HG02981 (cell line): ENCODE measurements at regions not wholly inside any gene's neighbourhood (a gene's known extent, or its start where the extent isn't known, plus 50 kb on each side); places are given as distances from the start of the nearest gene placed in this dataset.

Experiments used
- ATAC-seq: cut with Tn5 transposase; IDR thresholded peaks from one replicate; pipeline ENCODE4 v1.9.1; 2021; ENCODE audit warnings: mild to moderate bottlenecking, moderate library complexity; ENCODE audit not compliant: unreplicated experiment

DNA sequence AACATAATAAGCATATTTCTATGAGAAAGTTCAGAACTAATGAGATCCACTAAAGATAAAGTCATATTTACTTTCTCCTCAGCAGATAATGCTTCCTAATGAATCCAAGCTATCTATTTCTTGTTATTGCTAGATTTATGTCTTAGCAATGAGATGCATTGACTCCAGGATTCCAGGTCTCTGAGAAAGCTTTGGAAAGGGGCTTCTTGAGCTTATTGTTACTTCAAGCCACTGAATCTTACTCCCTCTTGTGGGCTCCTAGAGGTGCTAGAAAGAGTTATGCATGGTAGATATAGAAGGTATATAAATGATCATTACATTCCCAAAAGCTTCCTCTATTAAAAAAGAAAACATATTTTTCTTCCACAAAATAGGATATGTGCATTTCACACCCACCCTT, 246.4 kb upstream of the ADAMTS5 start:
- no peak for ATAC-seq

DNA sequence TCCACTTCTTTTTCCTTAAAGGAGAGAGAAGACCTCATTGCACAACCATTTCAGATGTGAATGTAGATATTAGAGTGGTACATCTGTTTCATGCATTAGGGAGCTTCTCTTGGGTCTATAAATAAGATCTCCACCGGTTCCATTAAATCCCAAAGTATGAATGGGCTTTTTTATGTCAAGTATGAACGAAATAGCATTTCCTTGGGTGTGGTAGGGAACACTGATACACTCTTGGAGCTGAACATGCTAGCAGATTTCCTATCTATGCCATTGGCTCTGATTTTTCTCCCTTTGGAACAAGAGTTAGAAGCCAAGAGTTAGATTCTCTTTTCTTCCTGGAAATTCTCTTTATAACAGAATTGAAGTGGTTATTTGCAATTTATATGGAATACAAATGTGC, 245.6 kb upstream of the ADAMTS5 start:
- no peak for ATAC-seq

DNA sequence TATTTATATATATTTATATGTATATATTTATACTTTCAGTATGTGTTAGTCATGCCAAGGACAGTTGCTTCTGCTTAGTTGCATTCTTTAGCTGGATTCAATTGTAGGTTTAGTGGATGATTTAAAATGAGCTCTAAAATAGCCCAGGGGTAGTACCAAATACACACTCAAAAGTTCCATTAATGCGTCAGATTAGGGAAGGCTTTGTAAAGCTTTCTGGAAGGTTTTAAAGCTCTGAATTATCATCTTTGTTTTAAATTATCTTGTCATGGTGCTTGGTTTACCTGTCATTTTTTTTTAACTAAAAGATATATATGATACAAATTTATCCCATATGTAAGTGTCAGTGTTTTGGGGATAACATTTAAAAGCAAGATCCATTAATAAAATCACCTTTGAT, 242.7 kb upstream of the ADAMTS5 start:
- ATAC-seq = no peak

DNA sequence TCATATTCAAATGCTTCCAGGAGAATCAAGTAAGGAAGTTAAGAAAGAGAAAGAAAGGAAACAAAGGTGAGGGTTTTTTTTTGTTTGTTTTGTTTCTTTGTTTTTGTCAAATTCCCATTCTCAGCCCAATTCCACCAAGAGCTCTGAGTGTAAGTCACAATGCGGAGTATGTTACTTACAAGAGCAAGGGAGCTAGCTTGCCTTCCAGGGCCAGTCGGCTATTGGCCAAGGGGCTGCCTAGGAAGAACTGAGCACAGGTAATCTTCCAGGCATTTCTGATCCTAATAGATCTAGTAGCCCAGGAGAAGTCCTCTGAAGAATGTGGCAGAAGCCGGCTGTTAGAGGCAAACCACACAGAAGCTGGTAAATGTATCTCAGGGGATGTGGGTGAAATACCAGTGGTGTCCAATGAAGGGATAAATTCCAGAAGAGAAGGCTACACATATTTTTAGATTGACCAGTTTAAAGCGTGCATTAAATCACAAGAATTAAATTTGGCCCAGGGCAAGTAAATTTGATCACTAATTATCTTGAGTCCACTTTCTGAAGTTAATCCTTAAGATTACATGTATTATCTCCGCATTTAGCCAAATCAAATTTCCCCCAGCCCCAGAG, 239.6 kb upstream of the ADAMTS5 start:
- no peak for ATAC-seq

DNA sequence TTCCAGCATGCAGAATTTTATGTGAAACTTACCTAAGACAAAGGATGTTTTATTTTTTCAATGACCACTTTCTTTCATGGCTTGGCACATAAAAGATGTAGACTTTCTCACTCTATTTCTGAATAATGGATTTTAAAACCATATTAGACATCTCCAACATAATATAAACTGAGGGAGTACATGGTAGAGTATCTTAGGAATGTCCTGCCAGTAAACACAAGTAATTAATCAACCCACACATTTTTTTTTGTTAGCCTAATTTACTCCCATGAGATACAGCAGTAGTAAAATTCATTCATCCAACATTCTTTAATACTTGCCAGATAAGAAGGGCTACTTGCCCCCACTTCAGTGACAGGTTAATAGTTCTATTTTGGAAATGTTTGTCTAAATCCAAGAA, 235.4 kb upstream of the ADAMTS5 start:
- ATAC-seq = no peak

- no peak for ATAC-seq
Observed at GRCh38 chr21:27201197-27201596, 234.3 kb upstream of the ADAMTS5 start.

DNA sequence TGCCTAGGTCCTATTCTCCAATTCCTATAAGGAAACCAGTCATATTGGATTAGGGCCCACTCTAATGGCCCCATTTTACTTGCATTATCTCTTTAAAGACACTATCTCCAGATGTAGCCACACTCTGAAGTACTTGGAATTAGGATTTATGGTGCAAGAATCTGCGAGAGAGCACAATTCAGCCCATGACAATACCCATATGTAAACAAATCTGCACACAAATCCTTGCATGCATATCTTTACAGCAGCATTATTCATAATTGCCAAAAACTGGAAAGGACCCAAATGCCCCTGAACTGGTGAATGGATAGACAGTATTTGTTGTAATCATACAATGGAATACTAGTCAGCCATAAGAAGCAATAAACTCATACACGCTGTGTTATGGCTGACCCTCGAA, 229.8 kb upstream of the ADAMTS5 start:
- no peak for ATAC-seq

DNA sequence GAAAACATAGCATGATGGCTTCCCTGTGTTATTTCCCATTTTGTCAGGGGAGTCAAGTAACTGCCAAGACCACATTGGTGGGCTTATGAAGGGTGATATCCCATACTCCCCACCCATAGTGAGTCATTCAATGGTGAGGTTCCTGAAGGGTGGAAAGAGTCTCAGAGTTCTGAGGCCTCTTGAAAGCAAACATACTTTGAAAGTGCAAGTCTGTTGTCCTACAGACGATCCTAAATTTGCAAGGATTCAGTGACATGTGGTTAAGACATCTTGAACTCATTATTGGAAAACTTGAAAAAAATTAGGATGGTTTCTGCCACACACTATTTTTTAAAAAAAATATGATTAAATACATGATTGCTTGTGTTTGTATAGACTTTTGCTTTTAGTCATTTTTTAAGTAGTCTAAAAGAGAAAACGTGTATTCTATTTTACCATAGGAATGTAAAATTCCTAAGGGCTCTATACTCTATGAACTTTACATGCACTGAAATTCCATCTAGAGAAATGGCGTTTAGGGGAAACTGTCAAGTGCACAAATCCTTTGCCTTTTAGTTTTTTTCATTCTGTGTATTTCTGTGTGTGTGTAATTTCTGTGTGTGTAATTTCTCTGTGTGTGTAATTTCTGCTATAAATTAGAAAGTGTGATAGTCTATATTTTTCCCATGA, 225.5 kb upstream of the ADAMTS5 start:
- ATAC-seq = no peak

DNA sequence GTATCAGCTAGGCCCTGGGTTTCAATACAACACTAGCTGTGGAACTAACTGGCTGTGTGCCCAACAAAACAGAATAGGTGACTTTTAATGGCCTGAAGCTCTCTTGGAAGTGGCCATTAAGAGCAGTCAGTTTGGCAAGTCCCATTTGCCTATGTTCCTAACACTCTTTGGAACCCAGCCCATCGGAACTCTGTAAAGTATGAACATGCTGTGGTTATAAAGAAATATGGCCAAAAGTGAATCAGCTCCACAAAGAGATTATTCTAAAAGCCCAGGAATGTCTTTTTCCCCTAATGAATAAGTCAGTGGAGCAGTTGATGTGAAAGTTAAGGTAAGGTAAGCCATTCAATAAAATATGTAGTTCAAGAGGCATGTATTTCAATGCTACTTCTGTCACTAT, 223.7 kb upstream of the ADAMTS5 start:
- no peak for ATAC-seq

DNA sequence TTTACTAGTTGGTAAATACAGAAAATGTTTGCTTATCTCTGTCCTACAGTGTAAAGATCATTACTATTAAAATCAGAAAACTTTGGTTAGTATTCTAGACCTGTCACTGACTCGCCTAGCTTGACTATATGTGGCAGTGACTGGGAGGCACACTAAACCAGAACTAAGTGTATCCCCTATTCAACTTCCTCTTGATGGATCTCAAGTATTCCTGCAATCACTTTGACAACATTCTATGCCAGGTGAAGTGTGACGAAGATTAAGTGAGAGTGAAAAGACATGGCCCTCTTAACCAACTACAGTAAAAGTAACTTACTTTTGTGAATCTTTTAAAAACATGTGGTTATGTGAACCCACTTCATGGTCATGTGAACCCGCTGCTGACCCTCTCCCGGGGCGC, 223.0 kb upstream of the ADAMTS5 start:
- ATAC-seq = no peak

- ATAC-seq = no peak
Observed at GRCh38 chr21:27173053-27173452, 206.2 kb upstream of the ADAMTS5 start.

GRCh38 chr21:27171707-27172106, 204.8 kb upstream of the ADAMTS5 start:
- ATAC-seq = no peak

- no peak for ATAC-seq
Observed at GRCh38 chr21:27168084-27168483, 201.2 kb upstream of the ADAMTS5 start.

DNA sequence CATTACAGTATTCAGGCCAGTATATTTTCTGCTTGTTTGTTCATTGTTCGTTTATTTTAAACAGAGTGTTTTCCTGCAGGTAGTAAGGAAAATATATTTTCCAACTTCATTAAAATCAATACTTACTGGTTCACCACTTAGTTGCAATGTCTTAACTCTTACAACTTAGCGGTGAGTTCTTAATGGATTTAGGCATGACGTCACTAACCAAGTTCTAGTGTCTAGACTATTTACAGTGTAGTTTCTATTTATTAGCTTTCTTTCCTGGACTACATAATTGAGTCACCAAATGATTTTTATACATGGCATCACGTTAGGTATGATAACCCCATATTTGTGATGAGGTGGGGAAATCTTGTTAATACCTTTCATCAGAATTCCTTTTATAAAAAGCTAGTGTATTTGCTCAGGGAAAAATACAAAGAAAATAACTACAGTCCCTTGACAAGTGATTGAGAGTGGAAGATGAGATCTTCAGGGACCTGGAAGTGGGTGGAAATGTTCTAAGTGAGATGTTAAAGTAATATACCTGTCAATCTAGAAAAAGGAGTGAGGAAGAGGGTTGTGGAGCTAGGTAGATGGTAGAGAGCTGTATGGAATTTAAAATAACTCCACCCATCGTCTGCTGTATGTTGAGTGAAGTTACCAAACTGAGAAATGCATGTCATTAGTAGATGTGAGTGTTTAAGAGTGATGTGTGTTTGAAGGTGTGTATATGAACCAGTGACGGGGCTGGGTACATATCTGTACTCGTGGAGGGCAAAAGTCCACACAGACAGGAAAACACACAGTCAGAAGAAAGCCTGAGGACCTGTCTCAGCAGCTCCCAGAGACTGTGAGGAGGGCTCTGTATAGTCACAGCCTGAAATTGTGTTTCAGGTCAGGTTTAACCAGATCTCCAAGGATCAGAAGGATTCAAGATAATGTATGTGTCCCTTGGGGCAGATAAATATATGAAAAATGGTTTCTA, 197.6 kb upstream of the ADAMTS5 start:
- no peak for ATAC-seq

DNA sequence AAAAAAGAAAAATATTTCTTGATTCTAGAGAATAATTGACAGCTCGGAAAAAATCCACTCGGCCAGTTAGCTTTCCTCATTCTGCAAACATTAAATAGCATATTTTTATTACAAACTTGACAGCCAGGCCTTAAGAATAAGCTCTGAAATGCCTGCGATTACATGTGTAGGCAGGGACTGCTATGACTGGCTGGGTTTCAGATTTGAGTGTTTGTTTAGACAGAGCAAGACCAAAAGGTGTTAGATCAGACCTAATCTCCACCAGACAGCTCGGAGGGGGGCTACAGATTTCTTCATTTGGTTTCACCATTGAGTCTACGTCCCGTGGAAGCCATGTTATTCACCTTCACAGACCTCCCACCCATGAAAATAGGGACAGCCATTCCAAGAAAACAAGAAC, 192.1 kb upstream of the ADAMTS5 start:
- ATAC-seq = no peak

DNA sequence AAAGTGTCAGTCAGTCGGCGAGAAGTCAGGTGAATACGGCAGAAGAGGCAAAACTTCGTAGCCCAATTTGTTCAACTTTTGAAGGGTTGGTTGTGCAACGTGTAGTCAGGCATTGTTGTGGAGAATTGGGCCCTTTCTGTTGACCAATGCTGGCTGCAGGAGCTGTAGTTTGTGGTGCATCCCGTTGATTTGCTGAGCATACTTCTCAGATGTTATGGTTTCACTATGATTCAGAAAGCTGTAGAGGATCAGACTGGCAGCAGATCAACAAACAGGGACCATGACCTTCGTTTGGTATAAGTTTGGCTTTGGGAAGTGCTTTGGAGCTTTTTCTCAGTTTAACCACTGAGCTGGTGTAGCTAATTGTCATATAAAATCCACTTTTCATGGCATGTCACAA, 190.2 kb upstream of the ADAMTS5 start:
- ATAC-seq = no peak

DNA sequence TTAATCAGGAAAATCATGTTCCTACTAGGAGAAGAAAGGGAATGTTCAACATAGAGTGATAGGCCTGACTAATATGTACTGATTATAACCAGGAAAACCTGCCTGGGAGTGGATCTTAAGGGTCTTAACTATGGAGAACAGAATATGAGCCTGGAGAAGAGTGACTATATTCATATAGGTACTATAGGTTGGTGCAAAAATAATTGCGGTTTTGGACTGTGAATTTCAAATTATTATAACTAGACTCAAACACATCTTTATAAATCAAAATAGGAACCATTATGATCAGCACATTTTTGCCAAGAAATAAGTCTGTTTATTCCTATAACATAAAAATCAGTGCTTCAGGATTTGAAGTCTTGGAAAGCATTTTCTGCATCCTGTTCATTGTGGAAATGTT, 189.8 kb upstream of the ADAMTS5 start:
- no peak for ATAC-seq

GRCh38 chr21:27155130-27155500, 188.2 kb upstream of the ADAMTS5 start:
- ATAC-seq = no peak

- no peak for ATAC-seq
Observed at GRCh38 chr21:27154451-27155129, 187.7 kb upstream of the ADAMTS5 start.

GRCh38 chr21:27152996-27153395, 186.1 kb upstream of the ADAMTS5 start:
- no peak for ATAC-seq

DNA sequence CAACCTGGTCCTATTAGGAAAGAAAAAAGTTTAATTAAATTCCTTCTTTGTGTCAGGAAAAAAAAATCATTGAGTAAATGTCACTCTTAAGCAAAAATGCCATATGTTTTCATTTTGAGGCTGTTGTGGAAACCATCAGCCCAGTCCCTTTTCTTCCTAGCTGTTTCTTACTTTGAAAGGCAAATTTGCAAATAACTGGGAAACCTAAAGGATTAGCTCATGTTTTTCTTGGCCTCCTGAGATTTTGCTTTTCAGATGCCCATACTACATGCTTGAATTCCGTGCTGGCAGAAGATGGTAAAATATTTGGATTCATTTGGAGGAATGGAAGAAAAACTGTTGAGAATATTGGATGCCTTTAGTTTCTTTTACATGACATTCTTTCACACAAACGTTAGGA, 182.1 kb upstream of the ADAMTS5 start:
- ATAC-seq = no peak
